Right atrium auricular region (tissue), 2 donors: ENCODE measurements at regions not wholly inside any gene's neighbourhood (a gene's known extent, or its start where the extent isn't known, plus 50 kb on each side); places are given as distances from the start of the nearest gene placed in this dataset.

Experiments
- DNase-seq: peaks from one replicate; pipeline ENCODE4 v3.0.0-alpha.2; 2019; ENCODE audit warnings: low spot score
- H3K27ac ChIP-seq, 2 donors: fragments of 200-600 bp; sonication (generic); 1 replicate in 1 of 2; 2 replicates in 1 of 2; pipeline ENCODE4 v1.5.1; 2016 to 2019
- H3K27me3 ChIP-seq, 2 donors: fragments of 200-600 bp; sonication (generic); one replicate each; pipeline versions ENCODE4 v1.5.1 to v1.6.0; 2017 to 2019
- H3K36me3 ChIP-seq: fragments of 200-600 bp; sonication (generic); one replicate; pipeline ENCODE4 v1.5.1; 2016
- H3K4me1 ChIP-seq, 2 donors: fragments of 200-600 bp; sonication (generic); one replicate each; pipeline versions ENCODE4 v1.5.1 to v1.6.0; 2017 to 2019
- H3K4me3 ChIP-seq, 2 donors: fragments of 200-600 bp; sonication (generic); 1 replicate in 1 of 2; 2 replicates in 1 of 2; pipeline ENCODE4 v1.5.1; 2017 to 2019; ENCODE audit warnings: mild to moderate bottlenecking in 1 of 2, moderate library complexity in 1 of 2
- H3K9me3 ChIP-seq, 2 donors: fragments of 200-600 bp; sonication (generic); one replicate each; pipeline ENCODE4 v1.5.1; 2019
- TF ChIP-seq, protein P1 (sequence below), 2 donors: fragments of 200-600 bp; sonication (generic); IDR thresholded peaks; one replicate each; pipeline ENCODE4 v1.5.1; 2019; ENCODE audit warnings: antibody characterized with exemption in 2 of 2

DNA sequence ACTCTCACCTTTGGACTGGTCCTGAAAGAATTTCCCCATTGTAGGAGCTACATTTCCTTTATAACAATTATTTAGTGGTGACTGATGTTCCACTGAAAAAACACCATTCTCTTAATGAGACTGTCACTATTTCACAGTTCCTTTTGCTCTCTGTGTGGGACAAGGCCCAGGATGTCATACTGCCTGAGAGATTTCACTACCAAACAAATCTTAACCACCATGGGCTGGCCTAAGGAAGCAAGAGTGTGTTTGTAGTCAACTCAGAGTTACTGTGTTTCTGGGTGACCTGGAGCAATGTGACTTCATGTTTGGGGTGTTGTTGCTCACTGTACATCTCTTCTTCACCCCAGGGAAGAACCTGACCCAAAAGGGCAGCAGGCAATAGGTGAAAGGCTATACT, 50.1 kb upstream of the ZNF608 start:
- no peak for DNase-seq
- TF ChIP-seq, protein P1, sequence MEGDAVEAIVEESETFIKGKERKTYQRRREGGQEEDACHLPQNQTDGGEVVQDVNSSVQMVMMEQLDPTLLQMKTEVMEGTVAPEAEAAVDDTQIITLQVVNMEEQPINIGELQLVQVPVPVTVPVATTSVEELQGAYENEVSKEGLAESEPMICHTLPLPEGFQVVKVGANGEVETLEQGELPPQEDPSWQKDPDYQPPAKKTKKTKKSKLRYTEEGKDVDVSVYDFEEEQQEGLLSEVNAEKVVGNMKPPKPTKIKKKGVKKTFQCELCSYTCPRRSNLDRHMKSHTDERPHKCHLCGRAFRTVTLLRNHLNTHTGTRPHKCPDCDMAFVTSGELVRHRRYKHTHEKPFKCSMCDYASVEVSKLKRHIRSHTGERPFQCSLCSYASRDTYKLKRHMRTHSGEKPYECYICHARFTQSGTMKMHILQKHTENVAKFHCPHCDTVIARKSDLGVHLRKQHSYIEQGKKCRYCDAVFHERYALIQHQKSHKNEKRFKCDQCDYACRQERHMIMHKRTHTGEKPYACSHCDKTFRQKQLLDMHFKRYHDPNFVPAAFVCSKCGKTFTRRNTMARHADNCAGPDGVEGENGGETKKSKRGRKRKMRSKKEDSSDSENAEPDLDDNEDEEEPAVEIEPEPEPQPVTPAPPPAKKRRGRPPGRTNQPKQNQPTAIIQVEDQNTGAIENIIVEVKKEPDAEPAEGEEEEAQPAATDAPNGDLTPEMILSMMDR (IDR thresholded peaks at IDR 0.05) = no peak

DNA sequence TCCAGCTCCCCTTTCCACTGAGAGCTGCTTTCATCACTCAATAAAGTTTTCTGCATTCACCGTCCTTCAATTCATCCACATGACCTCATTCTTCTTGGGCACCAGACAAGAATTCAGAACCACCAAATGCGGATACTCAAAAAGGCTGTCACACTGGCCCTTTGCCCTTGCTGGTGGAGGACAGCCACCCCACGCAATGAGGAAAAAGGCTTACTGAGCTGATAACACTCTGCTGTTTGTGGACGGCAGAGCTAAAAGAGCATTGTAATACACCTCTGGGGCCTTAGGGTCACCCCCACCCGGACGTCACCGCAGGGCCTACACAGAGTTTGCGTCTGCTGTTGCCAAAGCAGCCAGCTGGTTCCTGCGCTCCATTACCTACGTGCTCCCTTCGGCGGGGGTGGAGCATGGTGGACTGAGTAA, 51.2 kb upstream of the ZNF608 start:
- peak; percentile 66 for DNase-seq
- Histone ChIP-seq H3K4me1 (no peaks in the 10 kb centered on the region), H3K27me3 (no peaks in the 10 kb centered on the region), H3K27ac (peak overlapping the region; percentile 27 to 82), H3K4me3 (no peak overlapping the region), H3K9me3 (no peaks in the 10 kb centered on the region), H3K36me3 (no peaks in the 10 kb centered on the region)
- TF ChIP-seq, protein P1 (IDR thresholded peaks at IDR 0.05) = no peak

More for the DNA sequence above, 50.1 kb upstream of the ZNF608 start:
- Histone ChIP-seq H3K36me3 (no peaks in the 10 kb centered on the region), H3K9me3 (no peaks in the 10 kb centered on the region), H3K4me3 (no peak overlapping the region), H3K4me1 (no peaks in the 10 kb centered on the region), H3K27ac (peak overlapping the region in 1 of 2 donors; percentile 82), H3K27me3 (no peaks in the 10 kb centered on the region)

DNA sequence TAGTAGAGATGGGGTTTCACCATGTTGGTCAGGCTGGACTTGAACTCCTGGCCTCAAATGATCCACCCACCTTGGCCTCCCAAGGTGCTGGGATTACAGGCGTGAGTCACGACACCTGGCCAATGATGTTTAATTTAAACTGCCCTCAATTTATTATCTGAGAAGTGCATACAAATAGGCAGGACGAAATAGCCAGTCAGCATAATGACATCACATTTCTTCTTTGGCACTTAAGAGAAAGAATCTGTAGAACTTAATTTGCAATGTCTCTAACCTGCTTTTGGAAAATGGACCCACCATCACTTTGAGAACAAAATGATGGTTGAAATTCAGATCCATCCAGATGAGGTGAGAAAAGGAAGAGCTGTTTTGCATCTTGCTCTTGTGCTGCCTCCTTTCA, 52.5 kb upstream of the ZNF608 start:
- Histone ChIP-seq H3K27ac (no peak overlapping the region), H3K4me1 (no peaks in the 10 kb centered on the region), H3K4me3 (no peak overlapping the region), H3K27me3 (no peaks in the 10 kb centered on the region), H3K36me3 (no peaks in the 10 kb centered on the region), H3K9me3 (no peaks in the 10 kb centered on the region)
- no peak for DNase-seq
- TF ChIP-seq, protein P1 (IDR thresholded peaks at IDR 0.05) = no peak

DNA sequence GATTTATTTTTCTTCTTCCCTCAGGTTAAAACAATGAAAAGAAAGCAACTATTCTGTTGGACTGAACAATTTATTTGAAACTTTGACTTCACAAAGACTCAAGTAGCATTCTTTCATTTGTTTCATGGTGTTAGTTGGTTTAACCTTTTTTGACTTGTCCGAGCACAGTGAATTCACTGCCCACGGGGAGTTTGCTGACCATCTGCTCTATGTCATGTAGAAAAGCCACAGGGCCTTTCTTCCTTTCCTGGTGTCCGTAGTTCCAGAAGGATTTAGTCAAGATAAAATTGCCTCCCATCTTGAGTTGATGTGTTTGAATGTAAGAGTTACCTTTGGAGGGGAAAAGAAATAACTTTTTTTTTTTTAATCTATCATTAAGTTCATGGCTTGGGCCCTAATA, 55.1 kb upstream of the ZNF608 start:
- no peaks in the 10 kb centered on the region for H3K36me3 ChIP-seq
- peaks cover 0 to 6% of the 10 kb centered on the region in 2 donors for H3K4me1 ChIP-seq
- no peaks in the 10 kb centered on the region for H3K9me3 ChIP-seq
- no peak overlapping the region for H3K4me3 ChIP-seq
- DNase-seq = no peak
- TF ChIP-seq, protein P1 (IDR thresholded peaks at IDR 0.05) = no peak
- H3K27ac ChIP-seq = no peak overlapping the region
- H3K27me3 ChIP-seq = no peaks in the 10 kb centered on the region

DNA sequence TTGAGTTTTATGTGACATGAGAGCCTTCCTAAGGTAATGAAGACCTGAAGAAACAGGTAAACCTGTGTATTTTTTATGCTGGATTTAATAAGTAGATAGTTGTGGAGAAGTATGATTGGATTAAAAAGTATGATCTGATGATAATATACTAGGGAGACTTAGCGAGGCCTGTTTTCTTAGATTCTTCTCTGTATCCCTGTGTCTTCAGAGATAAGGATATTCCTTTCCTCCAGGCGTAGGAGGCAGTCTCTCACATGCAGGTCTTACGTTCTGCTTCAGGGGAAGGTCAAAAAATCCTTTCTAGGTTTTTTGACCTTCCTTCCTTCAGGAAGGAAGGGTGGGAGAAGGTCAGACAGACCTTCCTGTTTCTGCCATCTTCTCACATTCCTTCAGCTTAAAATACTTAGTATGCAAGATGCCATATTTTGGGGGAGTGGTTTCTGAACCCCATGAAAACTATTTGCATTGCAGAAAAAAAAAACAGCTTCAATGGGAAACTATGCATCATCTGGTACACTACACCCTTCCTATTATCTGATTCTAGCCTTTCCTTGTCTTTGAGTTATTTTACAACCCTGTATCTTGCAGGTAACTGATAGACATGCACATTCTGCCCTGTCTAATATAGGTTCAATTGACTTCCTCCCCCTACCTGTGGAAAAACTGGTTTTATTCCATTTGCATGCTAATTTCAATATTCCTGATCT, 57.3 kb upstream of the ZNF608 start:
- H3K27me3 ChIP-seq = no peaks in the 10 kb centered on the region
- TF ChIP-seq, protein P1 (IDR thresholded peaks at IDR 0.05) = no peak
- H3K4me3 ChIP-seq = no peak overlapping the region
- no peaks in the 10 kb centered on the region for H3K36me3 ChIP-seq
- H3K4me1 ChIP-seq = peaks cover 0 to 10% of the 10 kb centered on the region in 2 donors
- H3K27ac ChIP-seq = no peak overlapping the region
- DNase-seq = no peak
- no peaks in the 10 kb centered on the region for H3K9me3 ChIP-seq

DNA sequence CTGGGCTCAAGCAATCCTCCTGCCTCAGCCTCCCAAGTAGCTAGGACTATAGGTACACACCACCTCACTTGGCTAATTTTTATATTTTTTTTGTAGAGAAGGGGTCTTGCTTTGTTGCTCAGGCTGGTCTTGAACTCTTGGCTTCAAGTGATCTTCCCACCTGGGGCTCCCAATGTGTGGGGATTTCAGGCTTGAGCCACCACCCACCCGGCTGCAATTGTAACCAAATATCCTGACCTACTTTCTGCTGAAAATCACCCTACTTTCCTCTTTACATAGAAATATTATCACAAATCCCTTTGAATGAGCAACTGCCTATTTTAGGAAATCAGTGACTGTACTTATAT, 59.6 kb upstream of the ZNF608 start:
- TF ChIP-seq, protein P1 (IDR thresholded peaks at IDR 0.05) = no peak
- Histone ChIP-seq H3K27me3 (no peaks in the 10 kb centered on the region), H3K4me3 (no peak overlapping the region), H3K27ac (peak overlapping the region in 1 of 2 donors; percentile 29), H3K9me3 (no peaks in the 10 kb centered on the region), H3K4me1 (peaks cover 0 to 15% of the 10 kb centered on the region in 2 donors), H3K36me3 (no peaks in the 10 kb centered on the region)
- no peak for DNase-seq
